ENCODE measurements at regions not wholly inside any gene's neighbourhood (a gene's known extent, or its start where the extent isn't known, plus 50 kb on each side); places are given as distances from the start of the nearest gene placed in this dataset.

DNA sequence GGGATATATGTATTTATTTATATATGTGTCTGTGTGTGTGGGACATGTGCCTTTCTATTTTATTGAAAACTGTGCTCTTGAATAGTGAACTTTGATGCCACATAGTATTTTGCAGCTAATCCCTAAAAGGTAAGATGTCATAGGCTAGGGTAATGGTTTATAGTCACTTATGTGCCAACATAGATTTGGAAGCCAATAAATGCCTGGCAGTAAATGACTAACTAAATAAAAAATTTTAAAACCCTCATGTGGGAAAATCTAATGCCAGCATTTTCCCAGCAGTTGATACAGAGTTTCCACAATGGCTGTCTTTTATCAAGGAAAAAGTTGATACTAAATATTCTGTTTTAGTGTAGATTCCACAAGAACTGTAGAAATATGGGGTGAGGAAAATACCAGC lies 101.5 kb upstream of the IMMP2L start:
- no peaks in the 10 kb centered on the region for H3K79me2 ChIP-seq (ENCODE audit: control insufficient read depth, insufficient read depth, low read length)
- no peak overlapping the region for H2BK120ac ChIP-seq (ENCODE audit: low read depth, low read length)
- no peaks in the 10 kb centered on the region for H3K36me3 ChIP-seq (ENCODE audit: control insufficient read depth, insufficient read depth, low read length)
- DNase-seq: no peak
- no peak overlapping the region for H3K9ac ChIP-seq (ENCODE audit: low read length)
- no peak overlapping the region for H3K4me3 ChIP-seq (ENCODE audit: low read length)
- H4K5ac ChIP-seq (ENCODE audit: low read length): no peak overlapping the region
- no peak overlapping the region for H2BK5ac ChIP-seq (ENCODE audit: low read length)
- no peak overlapping the region for H2AK5ac ChIP-seq (ENCODE audit: low read length)
- no peaks in the 10 kb centered on the region for H3K4me1 ChIP-seq (ENCODE audit: control insufficient read depth, low read depth, low read length)
- H3K23ac ChIP-seq (ENCODE audit: low read length): no peak overlapping the region
- H3K18ac ChIP-seq (ENCODE audit: low read length): no peak overlapping the region
- no peak overlapping the region for H2BK15ac ChIP-seq (replicated peaks; ENCODE audit: low read depth)
- no peak overlapping the region for H3K27ac ChIP-seq (ENCODE audit: low read depth, low read length)
- H3K4me2 ChIP-seq (ENCODE audit: low read length): no peak overlapping the region
- H4K8ac ChIP-seq (ENCODE audit: low read depth, low read length): no peak overlapping the region
- H3K79me1 ChIP-seq (ENCODE audit: low read length): no peaks in the 10 kb centered on the region
- no peaks in the 10 kb centered on the region for H3K27me3 ChIP-seq (ENCODE audit: insufficient read depth, low read length, poor library complexity)
- H3K4ac ChIP-seq (ENCODE audit: low read depth, low read length): no peak overlapping the region
- no peak overlapping the region for H3K56ac ChIP-seq (ENCODE audit: low read length)

GRCh38 chr7:111662386-111662785 lies 100.1 kb upstream of the IMMP2L start:
- no CpG with 5 or more reads among the region's 2 CpGs for WGBS (ENCODE audit: extremely low coverage, insufficient coverage, low lambda C conversion rate)
- no peak overlapping the region for H3K18ac ChIP-seq (ENCODE audit: low read length)
- H3K4me1 ChIP-seq (ENCODE audit: control insufficient read depth, low read depth, low read length): no peaks in the 10 kb centered on the region
- H2BK5ac ChIP-seq (ENCODE audit: low read length): no peak overlapping the region
- no peak overlapping the region for H3K27ac ChIP-seq (ENCODE audit: low read depth, low read length)
- H3K27me3 ChIP-seq (ENCODE audit: insufficient read depth, low read length, poor library complexity): no peaks in the 10 kb centered on the region
- no peak overlapping the region for H2BK120ac ChIP-seq (ENCODE audit: low read depth, low read length)
- H4K8ac ChIP-seq (ENCODE audit: low read depth, low read length): no peak overlapping the region
- no peak overlapping the region for H3K9ac ChIP-seq (ENCODE audit: low read length)
- no peak overlapping the region for H3K56ac ChIP-seq (ENCODE audit: low read length)
- no peak for DNase-seq
- H3K79me1 ChIP-seq (ENCODE audit: low read length): no peaks in the 10 kb centered on the region
- H2AK5ac ChIP-seq (ENCODE audit: low read length): no peak overlapping the region
- H3K4ac ChIP-seq (ENCODE audit: low read depth, low read length): no peak overlapping the region
- no peak overlapping the region for H2BK15ac ChIP-seq (replicated peaks; ENCODE audit: low read depth)
- no peak overlapping the region for H3K23ac ChIP-seq (ENCODE audit: low read length)
- no peak overlapping the region for H3K4me2 ChIP-seq (ENCODE audit: low read length)
- no peak overlapping the region for H3K4me3 ChIP-seq (ENCODE audit: low read length)
- H4K5ac ChIP-seq (ENCODE audit: low read length): no peak overlapping the region
- no peaks in the 10 kb centered on the region for H3K79me2 ChIP-seq (ENCODE audit: control insufficient read depth, insufficient read depth, low read length)
- H3K36me3 ChIP-seq (ENCODE audit: control insufficient read depth, insufficient read depth, low read length): no peaks in the 10 kb centered on the region

- H3K18ac ChIP-seq (ENCODE audit: low read length): no peak overlapping the region
Observed at GRCh38 chr7:111660478-111660877, 98.2 kb upstream of the IMMP2L start.

DNA sequence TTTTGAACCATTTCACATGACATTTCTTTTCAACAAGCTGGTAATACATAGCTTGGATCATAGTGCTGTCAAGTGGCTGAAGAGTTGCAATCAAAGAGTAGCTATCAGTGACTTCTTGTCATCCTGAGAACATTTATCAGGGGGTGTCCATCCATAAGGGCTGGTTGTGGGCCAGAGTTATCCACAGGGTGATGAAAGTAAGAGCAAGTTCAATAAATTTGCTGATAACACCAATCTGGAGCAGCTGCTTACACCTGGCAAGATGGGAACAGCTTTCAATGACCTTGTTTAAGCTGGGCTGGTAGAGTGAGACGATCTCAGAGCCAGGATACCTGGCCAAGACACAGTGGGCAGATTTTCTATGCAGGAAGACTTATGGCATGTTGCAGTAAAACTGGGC lies 96.3 kb upstream of the IMMP2L start:
- WGBS (ENCODE audit: extremely low coverage, insufficient coverage, low lambda C conversion rate): no CpG with 5 or more reads among the region's 1 CpG
- Histone ChIP-seq H3K4me3 (ENCODE audit: low read length) (no peak overlapping the region), H3K36me3 (ENCODE audit: control insufficient read depth, insufficient read depth, low read length) (no peaks in the 10 kb centered on the region), H2BK5ac (ENCODE audit: low read length) (no peak overlapping the region), H3K4me2 (ENCODE audit: low read length) (no peak overlapping the region), H2AK5ac (ENCODE audit: low read length) (no peak overlapping the region), H3K79me2 (ENCODE audit: control insufficient read depth, insufficient read depth, low read length) (no peaks in the 10 kb centered on the region), H2BK120ac (ENCODE audit: low read depth, low read length) (no peak overlapping the region), H3K4ac (ENCODE audit: low read depth, low read length) (no peak overlapping the region), H4K8ac (ENCODE audit: low read depth, low read length) (no peak overlapping the region), H3K23ac (ENCODE audit: low read length) (no peak overlapping the region), H3K9ac (ENCODE audit: low read length) (no peak overlapping the region), H2BK15ac (replicated peaks; ENCODE audit: low read depth) (no peak overlapping the region), H3K27ac (ENCODE audit: low read depth, low read length) (no peak overlapping the region), H3K18ac (ENCODE audit: low read length) (no peak overlapping the region), H3K27me3 (ENCODE audit: insufficient read depth, low read length, poor library complexity) (no peaks in the 10 kb centered on the region), H3K79me1 (ENCODE audit: low read length) (no peaks in the 10 kb centered on the region), H4K5ac (ENCODE audit: low read length) (no peak overlapping the region), H3K4me1 (ENCODE audit: control insufficient read depth, low read depth, low read length) (no peaks in the 10 kb centered on the region), H3K56ac (ENCODE audit: low read length) (no peak overlapping the region)
- DNase-seq: no peak

More at GRCh38 chr7:111660478-111660877, 98.2 kb upstream of the IMMP2L start:
- Histone ChIP-seq H2BK5ac (ENCODE audit: low read length) (no peak overlapping the region), H3K27ac (ENCODE audit: low read depth, low read length) (no peak overlapping the region), H2BK15ac (replicated peaks; ENCODE audit: low read depth) (no peak overlapping the region), H3K79me2 (ENCODE audit: control insufficient read depth, insufficient read depth, low read length) (no peaks in the 10 kb centered on the region), H3K4me1 (ENCODE audit: control insufficient read depth, low read depth, low read length) (no peaks in the 10 kb centered on the region), H3K27me3 (ENCODE audit: insufficient read depth, low read length, poor library complexity) (no peaks in the 10 kb centered on the region), H3K4ac (ENCODE audit: low read depth, low read length) (no peak overlapping the region), H3K23ac (ENCODE audit: low read length) (no peak overlapping the region), H3K36me3 (ENCODE audit: control insufficient read depth, insufficient read depth, low read length) (no peaks in the 10 kb centered on the region), H3K4me3 (ENCODE audit: low read length) (no peak overlapping the region), H4K5ac (ENCODE audit: low read length) (no peak overlapping the region), H2AK5ac (ENCODE audit: low read length) (no peak overlapping the region), H3K79me1 (ENCODE audit: low read length) (no peaks in the 10 kb centered on the region), H3K9ac (ENCODE audit: low read length) (no peak overlapping the region), H3K56ac (ENCODE audit: low read length) (no peak overlapping the region), H2BK120ac (ENCODE audit: low read depth, low read length) (no peak overlapping the region), H4K8ac (ENCODE audit: low read depth, low read length) (no peak overlapping the region), H3K4me2 (ENCODE audit: low read length) (no peak overlapping the region)
- DNase-seq: no peak
- WGBS (ENCODE audit: extremely low coverage, insufficient coverage, low lambda C conversion rate): no CpG with 5 or more reads among the region's 1 CpG

GRCh38 chr7:111657018-111657417 lies 94.7 kb upstream of the IMMP2L start:
- WGBS (ENCODE audit: extremely low coverage, insufficient coverage, low lambda C conversion rate): no CpG with 5 or more reads among the region's 3 CpGs
- H3K27ac ChIP-seq (ENCODE audit: low read depth, low read length): no peak overlapping the region

GRCh38 chr7:111654343-111654742 lies 92.1 kb upstream of the IMMP2L start:
- H3K79me1 ChIP-seq (ENCODE audit: low read length): no peaks in the 10 kb centered on the region
- H2AK5ac ChIP-seq (ENCODE audit: low read length): no peak overlapping the region
- no peak for DNase-seq
- no peak overlapping the region for H3K56ac ChIP-seq (ENCODE audit: low read length)
- H3K27ac ChIP-seq (ENCODE audit: low read depth, low read length): no peak overlapping the region
- no peak overlapping the region for H2BK5ac ChIP-seq (ENCODE audit: low read length)
- H3K23ac ChIP-seq (ENCODE audit: low read length): no peak overlapping the region
- no peak overlapping the region for H4K5ac ChIP-seq (ENCODE audit: low read length)
- no peak overlapping the region for H3K9ac ChIP-seq (ENCODE audit: low read length)
- H3K4me3 ChIP-seq (ENCODE audit: low read length): no peak overlapping the region
- WGBS (ENCODE audit: extremely low coverage, insufficient coverage, low lambda C conversion rate): no CpG with 5 or more reads among the region's 6 CpGs
- H3K4ac ChIP-seq (ENCODE audit: low read depth, low read length): no peak overlapping the region
- H3K18ac ChIP-seq (ENCODE audit: low read length): no peak overlapping the region
- H3K27me3 ChIP-seq (ENCODE audit: insufficient read depth, low read length, poor library complexity): no peaks in the 10 kb centered on the region
- H3K79me2 ChIP-seq (ENCODE audit: control insufficient read depth, insufficient read depth, low read length): no peaks in the 10 kb centered on the region
- H4K8ac ChIP-seq (ENCODE audit: low read depth, low read length): no peak overlapping the region
- no peaks in the 10 kb centered on the region for H3K4me1 ChIP-seq (ENCODE audit: control insufficient read depth, low read depth, low read length)
- H3K4me2 ChIP-seq (ENCODE audit: low read length): no peak overlapping the region
- H3K36me3 ChIP-seq (ENCODE audit: control insufficient read depth, insufficient read depth, low read length): no peaks in the 10 kb centered on the region
- H2BK120ac ChIP-seq (ENCODE audit: low read depth, low read length): no peak overlapping the region
- no peak overlapping the region for H2BK15ac ChIP-seq (replicated peaks; ENCODE audit: low read depth)

More at GRCh38 chr7:111657018-111657417, 94.7 kb upstream of the IMMP2L start:
- Histone ChIP-seq H3K9ac (ENCODE audit: low read length) (no peak overlapping the region), H2BK5ac (ENCODE audit: low read length) (no peak overlapping the region), H3K79me2 (ENCODE audit: control insufficient read depth, insufficient read depth, low read length) (no peaks in the 10 kb centered on the region), H3K56ac (ENCODE audit: low read length) (no peak overlapping the region), H4K5ac (ENCODE audit: low read length) (no peak overlapping the region), H3K18ac (ENCODE audit: low read length) (no peak overlapping the region), H2BK120ac (ENCODE audit: low read depth, low read length) (no peak overlapping the region), H2AK5ac (ENCODE audit: low read length) (no peak overlapping the region), H3K4me2 (ENCODE audit: low read length) (no peak overlapping the region), H4K8ac (ENCODE audit: low read depth, low read length) (no peak overlapping the region), H3K4me1 (ENCODE audit: control insufficient read depth, low read depth, low read length) (no peaks in the 10 kb centered on the region), H2BK15ac (replicated peaks; ENCODE audit: low read depth) (no peak overlapping the region), H3K79me1 (ENCODE audit: low read length) (no peaks in the 10 kb centered on the region), H3K36me3 (ENCODE audit: control insufficient read depth, insufficient read depth, low read length) (no peaks in the 10 kb centered on the region), H3K27me3 (ENCODE audit: insufficient read depth, low read length, poor library complexity) (no peaks in the 10 kb centered on the region), H3K4ac (ENCODE audit: low read depth, low read length) (no peak overlapping the region), H3K23ac (ENCODE audit: low read length) (no peak overlapping the region), H3K4me3 (ENCODE audit: low read length) (no peak overlapping the region)
- no peak for DNase-seq
